Esophagus muscularis mucosa (tissue), 4 donors: ENCODE measurements at regions not wholly inside any gene's neighbourhood (a gene's known extent, or its start where the extent isn't known, plus 50 kb on each side); places are given as distances from the start of the nearest gene placed in this dataset.

Experiments
- EP300 ChIP-seq: sonication (generic); formaldehyde crosslinking; IDR thresholded peaks from one replicate; pipeline ENCODE4 v1.6.1; 2017; ENCODE audit warnings: antibody characterized with exemption
- POLR2A ChIP-seq: fragments of 450-650 bp; IDR thresholded peaks from one replicate; pipeline ENCODE4 v1.6.1; 2017; ENCODE audit warnings: antibody characterized with exemption, moderate library complexity, mild to moderate bottlenecking, low read depth
- POLR2AphosphoS5 ChIP-seq, 2 donors: sonication (generic); formaldehyde crosslinking; IDR thresholded peaks; one replicate each; pipeline ENCODE4 v1.6.1; 2017; ENCODE audit warnings: antibody characterized with exemption in 2 of 2
- TF ChIP-seq, protein P1 (sequence below), 3 experiments: fragments of 200-600 bp in 2 of 3; fragments of 450-650 bp in 1 of 3; sonication (generic) in 2 of 3; IDR thresholded peaks; one replicate each; pipeline ENCODE4 v1.5.1; 2017 to 2019; ENCODE audit warnings: antibody characterized with exemption in 3 of 3, mild to moderate bottlenecking in 2 of 3, moderate library complexity in 1 of 3

DNA sequence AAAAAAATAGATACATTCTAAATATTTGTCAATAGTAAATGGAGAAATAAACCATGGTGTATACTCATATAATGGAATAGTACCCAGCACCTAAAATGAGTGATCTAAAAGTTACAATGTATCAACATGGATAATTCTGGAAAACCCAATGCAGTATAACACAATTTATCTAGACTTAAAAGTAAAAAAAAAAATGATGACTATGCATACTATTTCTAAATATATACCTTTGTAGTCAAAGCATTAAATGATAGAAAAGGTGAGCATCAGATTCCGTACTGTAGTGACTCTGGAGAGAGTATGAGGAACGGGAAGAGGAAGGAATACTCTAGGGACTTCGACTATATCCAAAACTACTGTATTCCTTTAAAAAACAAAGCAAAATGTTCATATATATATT, 115.2 kb upstream of the CDCA7L start:
- TF ChIP-seq, protein P1, sequence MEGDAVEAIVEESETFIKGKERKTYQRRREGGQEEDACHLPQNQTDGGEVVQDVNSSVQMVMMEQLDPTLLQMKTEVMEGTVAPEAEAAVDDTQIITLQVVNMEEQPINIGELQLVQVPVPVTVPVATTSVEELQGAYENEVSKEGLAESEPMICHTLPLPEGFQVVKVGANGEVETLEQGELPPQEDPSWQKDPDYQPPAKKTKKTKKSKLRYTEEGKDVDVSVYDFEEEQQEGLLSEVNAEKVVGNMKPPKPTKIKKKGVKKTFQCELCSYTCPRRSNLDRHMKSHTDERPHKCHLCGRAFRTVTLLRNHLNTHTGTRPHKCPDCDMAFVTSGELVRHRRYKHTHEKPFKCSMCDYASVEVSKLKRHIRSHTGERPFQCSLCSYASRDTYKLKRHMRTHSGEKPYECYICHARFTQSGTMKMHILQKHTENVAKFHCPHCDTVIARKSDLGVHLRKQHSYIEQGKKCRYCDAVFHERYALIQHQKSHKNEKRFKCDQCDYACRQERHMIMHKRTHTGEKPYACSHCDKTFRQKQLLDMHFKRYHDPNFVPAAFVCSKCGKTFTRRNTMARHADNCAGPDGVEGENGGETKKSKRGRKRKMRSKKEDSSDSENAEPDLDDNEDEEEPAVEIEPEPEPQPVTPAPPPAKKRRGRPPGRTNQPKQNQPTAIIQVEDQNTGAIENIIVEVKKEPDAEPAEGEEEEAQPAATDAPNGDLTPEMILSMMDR (IDR thresholded peaks at IDR 0.05) = no peak
- TF ChIP-seq POLR2A (no peak), POLR2AphosphoS5 (IDR thresholded peaks at IDR 0.05) (no peak), EP300 (no peak)
